RWPE1 (cell line): ENCODE measurements at regions not wholly inside any gene's neighbourhood (a gene's known extent, or its start where the extent isn't known, plus 50 kb on each side); places are given as distances from the start of the nearest gene placed in this dataset.

Experiments used
- CTCF ChIA-PET: fragments of 350-600 bp; sonication (Branson Sonifier 250); formaldehyde crosslinking; extraction: SDS; loops from one replicate; lab custom pipeline; 2021; lab: Yijun Ruan, JAX
- POLR2A ChIA-PET: fragments of 400-600 bp; formaldehyde crosslinking; extraction: SDS; loops from one replicate; lab custom pipeline; 2020; ENCODE audit warnings: antibody characterized with exemption; ENCODE audit not compliant: low non-redundant PET; lab: Yijun Ruan, JAX
- DNase-seq: peaks from one replicate; pipeline ENCODE4 v3.0.0; 2012; ENCODE audit warnings: low spot score
- H3K27ac ChIP-seq: fragments of 450-650 bp; 2 replicates; pipeline ENCODE4 v1.5.1; 2017
- CTCF ChIP-seq: fragments of 450-650 bp; conservative IDR thresholded peaks from 2 replicates; pipeline ENCODE4 v1.5.1; 2017; ENCODE audit warnings: low read depth, mild to moderate bottlenecking

GRCh38 chr5:4879075-4879474 is 261.1 kb upstream of the ADAMTS16 start:
- DNase-seq: no peak
- ChIA-PET CTCF (interaction anchor here (0.5 to 1.9 kb wide), 10 partner anchors 9 to 1670 kb away, joined by 3 to 17 read pairs (median 4); no protein-coding TSS in a partner anchor), POLR2A (no interaction called here)
- H3K27ac ChIP-seq: no peak overlapping the region
- TF ChIP-seq CTCF: no peak

- DNase-seq: peak; percentile 54
- POLR2A ChIA-PET: no interaction called here
- H3K27ac ChIP-seq: no peak overlapping the region
- CTCF ChIA-PET: interaction anchor here (0.5 to 1.9 kb wide), 11 partner anchors 9 to 1671 kb away, joined by 3 to 17 read pairs (median 4); no protein-coding TSS in a partner anchor
- TF ChIP-seq CTCF: peak; percentile 96
Measured at GRCh38 chr5:4879693-4880303, 260.3 kb upstream of the ADAMTS16 start.

- DNase-seq: no peak
- H3K27ac ChIP-seq: no peak overlapping the region
- TF ChIP-seq CTCF: no peak
- POLR2A ChIA-PET: no interaction called here
- CTCF ChIA-PET: interaction anchor here (0.7 to 1.9 kb wide), 3 partner anchors 460 to 539 kb away, joined by 3 to 17 read pairs (median 4); no protein-coding TSS in a partner anchor
Measured at GRCh38 chr5:4880304-4880741, 259.8 kb upstream of the ADAMTS16 start.

GRCh38 chr5:4881366-4882002 is 258.6 kb upstream of the ADAMTS16 start:
- no peak overlapping the region for H3K27ac ChIP-seq
- no peak for DNase-seq
- POLR2A ChIA-PET: no interaction called here
- CTCF ChIA-PET: interaction anchor here (0.6 to 0.8 kb wide), 2 partner anchors 60 to 938 kb away, joined by 3 read pairs; no protein-coding TSS in a partner anchor
- no peak for TF ChIP-seq CTCF

GRCh38 chr5:4882186-4882585 is 257.9 kb upstream of the ADAMTS16 start:
- ChIA-PET POLR2A (no interaction called here), CTCF (interaction anchor here (0.6 to 0.8 kb wide), 2 partner anchors 60 to 939 kb away, joined by 3 read pairs; no protein-coding TSS in a partner anchor)
- H3K27ac ChIP-seq: no peak overlapping the region
- no peak for DNase-seq
- no peak for TF ChIP-seq CTCF

- no peak for TF ChIP-seq CTCF
- ChIA-PET POLR2A (no interaction called here), CTCF (no interaction called here)
- no peak for DNase-seq
- no peak overlapping the region for H3K27ac ChIP-seq
Measured at GRCh38 chr5:4883360-4883759, 256.8 kb upstream of the ADAMTS16 start.
